B cell (primary cell): ENCODE measurements at regions not wholly inside any gene's neighbourhood (a gene's known extent, or its start where the extent isn't known, plus 50 kb on each side); places are given as distances from the start of the nearest gene placed in this dataset.
A peak's percentile ranks its signal among the peaks of the same experiment; 100 is the strongest.
"Not testable (repeated sequence)": the region's sequence is repeated elsewhere in the genome, so short reads cannot be mapped to it uniquely, and the experiment has no call there.

Experiments used
- ATAC-seq: fragments of 200-7000 bp; cut with Tn5 transposase; one replicate; pipeline ENCODE4 v1.10.0; 2021; ENCODE audit warnings: low read depth, mild to moderate bottlenecking, moderate number of reproducible peaks, moderate library complexity
- CTCF ChIA-PET: fragments of 350-600 bp; sonication (Branson Sonifier 250); formaldehyde crosslinking; loops from one replicate; lab custom pipeline; 2021; ENCODE audit warnings: antibody characterized with exemption, inconsistent platforms; lab: Charles Lee
- POLR2A ChIA-PET: fragments of 350-600 bp; sonication (Branson Sonifier 250); formaldehyde crosslinking; loops from one replicate; lab custom pipeline; 2021; ENCODE audit warnings: antibody characterized with exemption; lab: Charles Lee
- DNase-seq: peaks from one replicate; pipeline ENCODE4 v3.0.0; 2013
- H2AFZ ChIP-seq: 2 replicates; pipeline ENCODE4 v1.6.1; 2012; ENCODE audit warnings: mild to moderate bottlenecking, low read depth, low read length; ENCODE audit not compliant: insufficient read depth, poor library complexity, severe bottlenecking
- H3K27ac ChIP-seq, 2 donors: 1 replicate in 1 of 2; 2 replicates in 1 of 2; pipeline ENCODE4 v1.5.1; 2012 to 2013; ENCODE audit warnings: low read length in 2 of 2, mild to moderate bottlenecking in 2 of 2, moderate library complexity in 1 of 2
- H3K27me3 ChIP-seq, 4 experiments: fragments of 200-600 bp in 1 of 4; sonication (generic) in 1 of 4; replicated peaks in 1 of 4; 1 replicate in 2 of 4; 2 replicates in 2 of 4; pipeline versions ENCODE4 v1.6.1 to v1.7.0; 2013 to 2016; ENCODE audit warnings: low read length in 3 of 4, mild to moderate bottlenecking in 2 of 4, mixed read lengths in 1 of 4, moderate library complexity in 1 of 4; ENCODE audit not compliant: insufficient read depth in 4 of 4, control insufficient read depth in 3 of 4; ENCODE audit errors: control extremely low read depth in 1 of 4
- H3K36me3 ChIP-seq, 2 experiments: replicated peaks in 1 of 2; 1 replicate in 1 of 2; 2 replicates in 1 of 2; pipeline versions ENCODE4 v1.6.1 to v1.7.1; 2013; ENCODE audit warnings: low read length in 1 of 2; ENCODE audit not compliant: insufficient read depth in 2 of 2, control insufficient read depth in 1 of 2; ENCODE audit errors: control extremely low read depth in 1 of 2, extremely low read depth in 1 of 2
- H3K4me1 ChIP-seq, 2 donors: fragments of 200-600 bp in 1 of 2; sonication (generic) in 1 of 2; 1 replicate in 1 of 2; 2 replicates in 1 of 2; pipeline versions ENCODE4 v1.5.1 to v1.6.1; 2013 to 2017; ENCODE audit warnings: low read length in 2 of 2; ENCODE audit not compliant: control insufficient read depth in 2 of 2, insufficient read depth in 2 of 2
- H3K4me2 ChIP-seq: replicated peaks from 2 replicates; pipeline ENCODE3; 2012; ENCODE audit warnings: mild to moderate bottlenecking, low read depth, low read length; ENCODE audit not compliant: poor library complexity, severe bottlenecking
- H3K4me3 ChIP-seq, 5 experiments: fragments of 200-600 bp in 1 of 5; sonication (generic) in 1 of 5; 1 replicate in 3 of 5; 2 replicates in 2 of 5; pipeline versions ENCODE4 v1.5.1 to v1.7.0; 2011 to 2016; ENCODE audit warnings: low read length in 4 of 5, mild to moderate bottlenecking in 4 of 5, low read depth in 2 of 5, control low read depth in 1 of 5, moderate library complexity in 1 of 5; ENCODE audit not compliant: insufficient read depth in 1 of 5; ENCODE audit errors: control extremely low read depth in 1 of 5, extremely low read depth in 1 of 5
- H3K79me2 ChIP-seq: fragments of 200-600 bp; sonication (generic); one replicate; pipeline ENCODE4 v1.6.0; 2016; ENCODE audit warnings: low read length; ENCODE audit not compliant: control insufficient read depth, insufficient read depth
- H3K9ac ChIP-seq: fragments of 200-600 bp; sonication (generic); 2 replicates; pipeline ENCODE4 v1.6.1; 2017; ENCODE audit warnings: mild to moderate bottlenecking, low read length, moderate library complexity
- H3K9me3 ChIP-seq, 3 donors: one replicate each; pipeline versions ENCODE4 v1.6.1 to v1.7.1; 2013; ENCODE audit warnings: low read length in 2 of 3; ENCODE audit not compliant: control insufficient read depth in 2 of 3, insufficient read depth in 1 of 3; ENCODE audit errors: control extremely low read depth in 1 of 3
- H4K20me1 ChIP-seq: 2 replicates; pipeline ENCODE4 v1.6.0; 2012; ENCODE audit warnings: mild to moderate bottlenecking, low read length; ENCODE audit not compliant: insufficient read depth, control insufficient read depth, poor library complexity, severe bottlenecking
- H3K27ac Mint-ChIP-seq: one replicate; pipeline ENCODE4 v1.8.0; 2021; ENCODE audit warnings: mixed read lengths
- H3K27me3 Mint-ChIP-seq: one replicate; pipeline ENCODE4 v1.8.0; 2021; ENCODE audit warnings: mixed read lengths
- H3K4me1 Mint-ChIP-seq: one replicate; pipeline ENCODE4 v1.8.0; 2021; ENCODE audit warnings: mixed read lengths
- H3K4me3 Mint-ChIP-seq: one replicate; pipeline ENCODE4 v1.8.0; 2021; ENCODE audit warnings: mixed read lengths
- H3K9me3 Mint-ChIP-seq: one replicate; pipeline ENCODE4 v1.8.0; 2022; ENCODE audit warnings: mixed read lengths; ENCODE audit not compliant: insufficient read depth
- WGBS: methylation state at CpG from one replicate; pipeline ENCODE4 v1.1.5; 2013; ENCODE audit warnings: missing lambda C conversion rate; ENCODE audit not compliant: insufficient coverage; 5-methylcytosine and 5-hydroxymethylcytosine counted together
- intact Hi-C: fragments of 100-400 bp; cut with micrococcal nuclease; formaldehyde crosslinking; loops from one replicate; pipeline ENCODE4 v1.10.0; 2022

DNA sequence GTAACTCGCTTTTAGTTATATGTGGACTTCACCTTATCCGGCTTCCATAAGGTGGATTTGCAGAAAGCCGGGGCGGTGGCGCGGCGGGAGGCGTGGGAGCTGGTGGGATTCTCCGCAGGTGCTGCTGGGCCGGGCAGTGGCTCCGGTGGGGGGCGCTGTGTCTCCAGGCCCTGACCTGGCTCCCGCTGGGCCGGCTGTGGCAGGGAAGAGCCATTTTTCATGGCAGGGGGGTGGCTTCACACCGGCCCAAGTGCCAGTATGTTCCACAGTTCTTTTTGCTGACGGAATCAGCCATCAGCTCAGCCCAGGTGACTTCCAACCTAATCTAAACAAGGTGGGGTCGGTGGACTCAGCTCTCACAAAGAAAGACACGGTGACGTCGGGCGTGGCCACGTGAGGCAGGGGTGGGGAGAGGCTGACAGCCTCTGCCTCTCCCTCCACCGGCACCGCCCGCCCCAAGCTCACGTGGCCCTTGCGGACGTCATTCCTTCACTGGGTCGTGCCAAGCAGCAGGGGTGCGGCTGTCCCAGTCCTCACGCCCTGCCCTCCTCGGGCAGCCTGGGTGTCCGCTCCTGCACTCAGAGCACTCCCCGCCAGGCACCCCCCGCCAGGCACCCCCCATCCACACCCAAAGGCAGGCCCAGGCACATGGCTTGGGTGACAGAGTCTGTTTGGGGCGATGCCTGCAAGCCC, 4429.9 kb upstream of the TPTE start:
- H3K27ac ChIP-seq, H3K4me1 ChIP-seq, H3K9ac ChIP-seq, H4K20me1 ChIP-seq, DNase-seq, intact Hi-C loops, H3K27me3 Mint-ChIP-seq, H3K4me1 Mint-ChIP-seq, H3K27me3 ChIP-seq, CTCF ChIA-PET, H3K4me3 ChIP-seq, H2AFZ ChIP-seq, H3K9me3 Mint-ChIP-seq, H3K36me3 ChIP-seq, H3K27ac Mint-ChIP-seq, H3K9me3 ChIP-seq, ATAC-seq, POLR2A ChIA-PET, H3K4me2 ChIP-seq, H3K79me2 ChIP-seq, H3K4me3 Mint-ChIP-seq: not testable (repeated sequence)
- no CpG with 5 or more reads among the region's 36 CpGs for WGBS

DNA sequence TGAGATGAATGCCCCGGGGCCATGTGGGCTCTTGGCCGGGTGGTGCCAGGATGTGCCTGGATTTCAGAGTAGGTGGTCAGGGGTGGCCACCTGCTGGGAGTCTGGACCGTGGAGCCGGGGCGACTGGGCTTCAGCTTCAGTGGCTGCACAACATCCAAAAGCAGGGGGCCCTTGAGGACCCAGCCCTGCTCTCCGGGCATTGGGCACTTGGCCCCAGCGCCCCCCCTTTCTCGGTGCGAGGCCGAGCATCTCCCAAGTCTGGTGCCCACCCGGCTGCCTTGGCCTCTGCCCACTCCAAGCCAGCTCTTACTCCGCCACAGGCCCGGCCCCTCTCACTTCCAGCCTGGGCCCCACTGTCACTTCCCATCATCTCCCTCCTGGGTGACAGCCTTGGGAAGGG, 4429.0 kb upstream of the TPTE start:
- intact Hi-C loops, H3K36me3 ChIP-seq, H3K4me1 Mint-ChIP-seq, ATAC-seq, H3K27me3 Mint-ChIP-seq, CTCF ChIA-PET, DNase-seq, H3K4me3 Mint-ChIP-seq, H3K9me3 ChIP-seq, POLR2A ChIA-PET, H3K4me1 ChIP-seq, H2AFZ ChIP-seq, H3K9ac ChIP-seq, H3K27me3 ChIP-seq, H3K4me2 ChIP-seq, H4K20me1 ChIP-seq, H3K4me3 ChIP-seq, H3K27ac Mint-ChIP-seq, H3K27ac ChIP-seq, H3K9me3 Mint-ChIP-seq, H3K79me2 ChIP-seq: not testable (repeated sequence)
- no CpG with 5 or more reads among the region's 13 CpGs for WGBS

DNA sequence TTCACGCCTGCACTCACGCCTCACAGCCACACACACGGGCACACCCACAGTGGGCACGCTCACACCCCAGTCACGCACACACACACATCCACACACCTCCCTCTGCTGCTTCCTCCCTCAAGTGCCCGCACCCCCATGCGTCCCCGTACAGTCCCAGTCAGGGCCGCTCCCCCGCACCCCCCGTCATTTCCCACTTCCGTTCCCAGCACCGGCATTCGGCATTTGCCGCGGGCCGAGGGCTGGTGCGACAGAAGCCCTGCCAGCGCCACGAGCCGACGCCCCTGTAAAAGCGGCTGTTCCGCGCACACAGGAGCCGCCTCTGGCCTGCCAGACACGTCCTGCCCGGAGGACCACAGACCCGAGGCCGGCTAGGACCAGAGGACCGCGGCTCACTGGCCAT, 4428.0 kb upstream of the TPTE start:
- H3K27me3 ChIP-seq, H3K79me2 ChIP-seq, intact Hi-C loops, DNase-seq, H3K4me1 Mint-ChIP-seq, H3K4me2 ChIP-seq, H3K4me3 ChIP-seq, H3K9me3 Mint-ChIP-seq, H3K27ac Mint-ChIP-seq, H3K9ac ChIP-seq, H3K36me3 ChIP-seq, H3K27ac ChIP-seq, H2AFZ ChIP-seq, H3K4me3 Mint-ChIP-seq, H3K4me1 ChIP-seq, H3K9me3 ChIP-seq, H4K20me1 ChIP-seq, POLR2A ChIA-PET, H3K27me3 Mint-ChIP-seq, CTCF ChIA-PET: not testable (repeated sequence)
- WGBS: no CpG with 5 or more reads among the region's 32 CpGs
- peak; percentile 21 for ATAC-seq

DNA sequence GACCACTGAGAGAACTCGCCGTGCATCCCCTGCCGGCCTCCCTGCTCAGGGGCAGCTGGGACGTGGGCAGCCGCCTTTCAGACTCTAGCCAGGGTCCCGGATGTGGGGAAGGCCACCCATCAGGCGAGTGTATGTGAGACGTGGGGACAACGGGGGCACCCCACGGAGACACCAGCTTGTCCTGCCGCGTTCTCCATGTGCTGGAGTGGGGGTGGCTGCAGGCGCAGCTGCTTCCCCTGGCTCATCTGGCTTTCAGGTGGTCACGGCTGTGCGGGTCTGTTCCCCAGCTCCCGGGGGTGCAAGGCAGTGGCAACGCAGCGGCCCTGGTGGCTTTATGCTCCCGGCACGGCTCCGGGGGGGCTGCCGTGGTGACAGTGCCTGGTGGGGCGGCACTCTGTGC, 4427.5 kb upstream of the TPTE start:
- H3K27ac Mint-ChIP-seq, H3K27me3 Mint-ChIP-seq, POLR2A ChIA-PET: not testable (repeated sequence)

More for the DNA sequence above, 4427.5 kb upstream of the TPTE start:
- H3K79me2 ChIP-seq, DNase-seq, H2AFZ ChIP-seq, H3K4me3 ChIP-seq, H3K4me3 Mint-ChIP-seq, H3K4me2 ChIP-seq, H3K4me1 Mint-ChIP-seq, CTCF ChIA-PET, H3K27me3 ChIP-seq, H3K9ac ChIP-seq, H4K20me1 ChIP-seq, H3K36me3 ChIP-seq, intact Hi-C loops, ATAC-seq, H3K9me3 Mint-ChIP-seq, H3K27ac ChIP-seq, H3K4me1 ChIP-seq, H3K9me3 ChIP-seq: not testable (repeated sequence)
- no CpG with 5 or more reads among the region's 23 CpGs for WGBS
